HuH-7.5 (cell line): ENCODE measurements at regions not wholly inside any gene's neighbourhood (a gene's known extent, or its start where the extent isn't known, plus 50 kb on each side); places are given as distances from the start of the nearest gene placed in this dataset.

ENCODE experiments used
- DNase-seq: peaks from one replicate; pipeline ENCODE4 v3.0.0; 2011; ENCODE audit warnings: low spot score

- DNase-seq, result no peak
Observed at GRCh38 chr2:225137971-225138370, 95.7 kb upstream of the DOCK10 start.

- no peak for DNase-seq
Observed at GRCh38 chr2:225136552-225136951, 94.3 kb upstream of the DOCK10 start.

GRCh38 chr2:225131898-225132297, 89.6 kb upstream of the DOCK10 start:
- no peak for DNase-seq

- DNase-seq, result no peak
Observed at GRCh38 chr2:225130093-225130492, 87.8 kb upstream of the DOCK10 start.

- no peak for DNase-seq
Observed at GRCh38 chr2:225124311-225125017, 82.2 kb upstream of the DOCK10 start.

GRCh38 chr2:225122583-225123486, 80.6 kb upstream of the DOCK10 start:
- no peak for DNase-seq

- DNase-seq, result no peak
Observed at GRCh38 chr2:225122007-225122406, 79.7 kb upstream of the DOCK10 start.

- DNase-seq, result no peak
Observed at GRCh38 chr2:225120186-225120585, 77.9 kb upstream of the DOCK10 start.

- DNase-seq, result no peak
Observed at GRCh38 chr2:225117051-225117716, 74.9 kb upstream of the DOCK10 start.

- DNase-seq, result no peak
Observed at GRCh38 chr2:225114786-225115323, 72.6 kb upstream of the DOCK10 start.

- DNase-seq, result no peak
Observed at GRCh38 chr2:225113371-225114015, 71.2 kb upstream of the DOCK10 start.

GRCh38 chr2:225112362-225113126, 70.3 kb upstream of the DOCK10 start:
- no peak for DNase-seq

GRCh38 chr2:225108805-225109204, 66.5 kb upstream of the DOCK10 start:
- DNase-seq, result no peak

GRCh38 chr2:225104971-225105370, 62.7 kb upstream of the DOCK10 start:
- no peak for DNase-seq

- DNase-seq, result no peak
Observed at GRCh38 chr2:225104321-225104720, 62.1 kb upstream of the DOCK10 start.

- no peak for DNase-seq
Observed at GRCh38 chr2:225103737-225104141, 61.5 kb upstream of the DOCK10 start.

GRCh38 chr2:225100856-225101294, 58.6 kb upstream of the DOCK10 start:
- DNase-seq, result no peak

- DNase-seq, result no peak
Observed at GRCh38 chr2:225100269-225100668, 58.0 kb upstream of the DOCK10 start.

- DNase-seq, result no peak
Observed at GRCh38 chr2:225097035-225097434, 54.8 kb upstream of the DOCK10 start.
